Esophagus muscularis mucosa (tissue), 4 donors: ENCODE measurements at regions not wholly inside any gene's neighbourhood (a gene's known extent, or its start where the extent isn't known, plus 50 kb on each side); places are given as distances from the start of the nearest gene placed in this dataset.

Source experiments
- DNase-seq: peaks from one replicate; pipeline ENCODE4 v3.0.0-alpha.2; 2017; ENCODE audit errors: extremely low spot score
- H3K27ac ChIP-seq, 4 donors: fragments of 200-600 bp; sonication (generic); replicated peaks in 1 of 4; 1 replicate in 3 of 4; 2 replicates in 1 of 4; pipeline ENCODE4 v1.5.1; 2016 to 2019; ENCODE audit warnings: mild to moderate bottlenecking in 1 of 4
- H3K27me3 ChIP-seq, 4 donors: fragments of 200-600 bp; sonication (generic); one replicate each; pipeline versions ENCODE4 v1.5.1 to v1.6.0; 2016 to 2019
- H3K36me3 ChIP-seq, 4 donors: fragments of 200-600 bp; sonication (generic); one replicate each; pipeline ENCODE4 v1.5.1; 2016 to 2019
- H3K4me1 ChIP-seq, 4 donors: fragments of 200-600 bp; sonication (generic); one replicate each; pipeline ENCODE4 v1.5.1; 2016 to 2019
- H3K4me3 ChIP-seq, 4 donors: fragments of 200-600 bp; sonication (generic); 1 replicate in 2 of 4; 2 replicates in 2 of 4; pipeline ENCODE4 v1.5.1; 2016 to 2019; ENCODE audit warnings: mild to moderate bottlenecking in 4 of 4, moderate library complexity in 1 of 4
- H3K9me3 ChIP-seq, 4 donors: fragments of 200-600 bp; sonication (generic); 1 replicate in 3 of 4; 2 replicates in 1 of 4; pipeline ENCODE4 v1.5.1; 2016 to 2019
- CTCF ChIP-seq, 3 experiments: fragments of 200-600 bp in 2 of 3; fragments of 450-650 bp in 1 of 3; sonication (generic) in 2 of 3; IDR thresholded peaks; one replicate each; pipeline ENCODE4 v1.5.1; 2017 to 2019; ENCODE audit warnings: antibody characterized with exemption in 3 of 3, mild to moderate bottlenecking in 2 of 3, moderate library complexity in 1 of 3
- EP300 ChIP-seq: sonication (generic); formaldehyde crosslinking; IDR thresholded peaks from one replicate; pipeline ENCODE4 v1.6.1; 2017; ENCODE audit warnings: antibody characterized with exemption
- POLR2A ChIP-seq: fragments of 450-650 bp; IDR thresholded peaks from one replicate; pipeline ENCODE4 v1.6.1; 2017; ENCODE audit warnings: antibody characterized with exemption, moderate library complexity, mild to moderate bottlenecking, low read depth
- POLR2AphosphoS5 ChIP-seq, 2 donors: sonication (generic); formaldehyde crosslinking; IDR thresholded peaks; one replicate each; pipeline ENCODE4 v1.6.1; 2017; ENCODE audit warnings: antibody characterized with exemption in 2 of 2
- WGBS: methylation state at CpG from one replicate; pipeline ENCODE4 v1.1.5; 2018; 5-methylcytosine and 5-hydroxymethylcytosine counted together
- intact Hi-C: fragments of 100-400 bp; cut with DNase I; formaldehyde crosslinking; loops from one replicate; pipeline ENCODE4 v1.15.1; 2023

DNA sequence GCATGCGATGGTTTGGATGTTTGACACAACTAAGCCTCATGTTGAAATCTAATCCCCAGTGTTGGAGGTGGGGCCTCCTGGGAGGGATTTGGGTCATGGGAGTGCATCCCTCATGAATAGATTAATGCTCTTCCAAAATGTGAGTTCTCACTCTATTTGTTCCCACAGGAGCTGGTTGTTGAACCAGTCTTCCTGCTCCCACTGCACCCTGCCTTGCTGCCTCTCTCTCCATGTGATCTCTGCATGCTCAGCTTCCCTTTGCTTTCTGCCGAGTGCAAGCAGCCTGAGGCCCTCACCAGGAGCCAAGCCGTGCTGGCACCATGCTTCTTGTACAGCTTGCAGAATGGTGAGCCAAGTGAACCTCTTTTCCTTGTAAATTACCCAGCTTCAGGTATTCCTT is 206.8 kb downstream of the VAPA start:
- peaks cover 0 to 7% (median 4%) of the 10 kb centered on the region in 4 donors for H3K9me3 ChIP-seq
- no peak for DNase-seq
- no peak overlapping the region for H3K4me3 ChIP-seq
- intact Hi-C loops, result no loop called here
- no peaks in the 10 kb centered on the region for H3K36me3 ChIP-seq
- no peak for TF ChIP-seq CTCF (IDR thresholded peaks at IDR 0.05)
- no peak for TF ChIP-seq EP300
- TF ChIP-seq POLR2AphosphoS5 (IDR thresholded peaks at IDR 0.05), result no peak
- no peak for TF ChIP-seq POLR2A
- 88% methylated on average over 3 of the region's 3 CpGs for WGBS
- no peak overlapping the region for H3K27ac ChIP-seq
- no peaks in the 10 kb centered on the region for H3K27me3 ChIP-seq
- peaks cover 11 to 19% (median 15%) of the 10 kb centered on the region in 4 donors for H3K4me1 ChIP-seq

DNA sequence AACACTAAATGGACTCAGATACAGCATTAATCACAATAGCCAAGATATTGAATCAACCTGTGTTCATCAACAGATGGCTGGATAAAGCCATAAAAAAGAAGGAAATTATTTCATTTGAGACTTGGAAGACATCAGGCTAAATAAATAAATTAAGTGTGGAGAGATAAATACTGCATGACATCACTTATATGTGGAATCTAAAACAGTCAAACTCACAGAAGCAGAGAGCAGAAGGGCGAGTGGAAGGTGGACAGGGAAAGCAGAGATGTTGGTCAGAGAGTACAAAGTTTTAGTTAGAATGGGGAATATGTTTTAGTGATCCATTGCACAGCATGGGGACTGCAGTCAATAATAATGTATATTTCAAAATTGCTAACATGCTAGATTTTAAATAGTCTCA is 207.2 kb downstream of the VAPA start:
- no peak for DNase-seq
- Histone ChIP-seq H3K27me3 (no peaks in the 10 kb centered on the region), H3K4me3 (no peak overlapping the region), H3K27ac (no peak overlapping the region), H3K9me3 (peaks cover 0 to 7% (median 4%) of the 10 kb centered on the region in 4 donors), H3K4me1 (peaks cover 11 to 19% (median 15%) of the 10 kb centered on the region in 4 donors), H3K36me3 (no peaks in the 10 kb centered on the region)
- intact Hi-C loops, result no loop called here
- WGBS, result 80% methylated on average over 1 of the region's 1 CpG
- TF ChIP-seq POLR2A (no peak), POLR2AphosphoS5 (IDR thresholded peaks at IDR 0.05) (no peak), CTCF (IDR thresholded peaks at IDR 0.05) (no peak)

- no peak for DNase-seq
- intact Hi-C loops, result no loop called here
- TF ChIP-seq EP300 (no peak), CTCF (IDR thresholded peaks at IDR 0.05) (no peak), POLR2AphosphoS5 (IDR thresholded peaks at IDR 0.05) (no peak), POLR2A (no peak)
- H3K4me1 ChIP-seq, result peaks cover 11 to 19% (median 15%) of the 10 kb centered on the region in 4 donors
- no peaks in the 10 kb centered on the region for H3K27me3 ChIP-seq
- H3K9me3 ChIP-seq, result peaks cover 0 to 7% (median 4%) of the 10 kb centered on the region in 4 donors
- 81% methylated on average over 11 of the region's 11 CpGs for WGBS
- H3K4me3 ChIP-seq, result no peak overlapping the region
- H3K27ac ChIP-seq, result no peak overlapping the region
- H3K36me3 ChIP-seq, result no peaks in the 10 kb centered on the region
Measured at GRCh38 chr18:10121786-10122515, 208.1 kb downstream of the VAPA start.

DNA sequence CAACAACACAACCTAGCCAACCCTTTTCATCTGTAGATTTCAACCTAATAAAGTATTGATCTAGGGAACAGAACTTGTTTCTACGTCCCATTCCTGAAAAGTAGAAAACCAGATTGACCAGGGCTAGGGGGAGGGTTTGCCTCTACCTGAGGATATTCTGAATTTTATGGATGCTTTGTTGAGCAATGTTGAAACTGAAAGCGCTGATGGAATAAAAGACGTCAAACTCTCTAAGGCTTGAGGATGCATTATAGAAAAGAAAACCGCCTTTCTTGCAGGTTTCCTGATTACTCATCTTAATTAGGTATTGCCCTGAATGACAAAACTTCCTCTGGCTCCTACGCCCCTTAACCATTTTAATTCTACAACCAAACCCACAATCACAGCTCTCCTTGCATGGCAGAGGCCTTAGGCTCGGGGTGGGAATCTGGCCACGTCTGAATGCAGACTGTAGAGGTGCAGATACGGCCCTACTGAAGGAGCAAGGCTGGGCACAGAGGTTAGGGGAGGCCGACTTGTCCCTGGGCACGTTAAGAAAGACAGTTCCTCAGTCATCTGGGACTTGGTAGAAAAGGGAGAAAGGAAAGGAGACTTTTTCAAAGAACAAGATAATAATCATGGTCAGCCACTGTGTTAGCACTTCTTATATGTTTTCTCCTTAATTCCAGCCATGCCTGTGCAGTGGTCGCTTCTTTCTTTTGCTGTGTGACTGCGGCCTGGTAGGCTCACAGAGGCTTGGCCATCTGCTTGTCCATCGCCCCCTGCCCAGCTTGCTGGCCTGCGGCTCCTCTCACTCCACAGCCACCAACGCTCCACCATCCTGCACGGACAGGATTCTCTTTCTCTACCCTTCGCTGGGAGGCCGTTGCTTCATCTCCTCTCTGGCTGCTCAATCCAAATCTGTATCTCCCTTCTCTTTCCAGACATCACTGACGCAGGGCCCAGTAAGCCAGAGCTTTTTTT is 209.5 kb downstream of the VAPA start:
- DNase-seq, result no peak
- Histone ChIP-seq H3K36me3 (no peaks in the 10 kb centered on the region), H3K27me3 (no peaks in the 10 kb centered on the region), H3K4me1 (peaks cover 11 to 19% (median 15%) of the 10 kb centered on the region in 4 donors), H3K9me3 (peaks cover 0 to 7% (median 4%) of the 10 kb centered on the region in 4 donors), H3K4me3 (no peak overlapping the region), H3K27ac (no peak overlapping the region)
- intact Hi-C loops, result no loop called here
- TF ChIP-seq EP300 (no peak), POLR2AphosphoS5 (IDR thresholded peaks at IDR 0.05) (no peak), POLR2A (no peak), CTCF (IDR thresholded peaks at IDR 0.05) (no peak)
- WGBS, result 88% methylated on average over 19 of the region's 19 CpGs
